ENCODE measurements at regions not wholly inside any gene's neighbourhood (a gene's known extent, or its start where the extent isn't known, plus 50 kb on each side); places are given as distances from the start of the nearest gene placed in this dataset.

- H3K36me3 ChIP-seq (ENCODE audit: low read depth, low read length): no peaks in the 10 kb centered on the region
- CTCF ChIA-PET: no interaction called here
- H3K9me3 ChIP-seq (ENCODE audit: low read length): no peaks in the 10 kb centered on the region
- no peak for TF ChIP-seq EZH2phosphoT487 (IDR thresholded peaks at IDR 0.05; ENCODE audit: borderline replicate concordance, low read length)
- TF ChIP-seq CTCF (conservative IDR thresholded peaks at IDR 0.05; ENCODE audit: low read depth, low read length): no peak
- no peak for TF ChIP-seq EZH2 (IDR thresholded peaks at IDR 0.05; ENCODE audit: low read length, unreplicated experiment)
- DNase-seq (no peak), ATAC-seq (no peak)
- BruUV-seq (replicated peaks): no TSS peak
- POLR2A ChIA-PET (ENCODE audit: unreplicated experiment): no interaction called here
- no peak overlapping the region for H3K4me3 ChIP-seq (ENCODE audit: low read length)
- H3K9ac ChIP-seq (ENCODE audit: low read length): no peak overlapping the region
- H3K27ac ChIP-seq (ENCODE audit: low read length): no peak overlapping the region
- H2AFZ ChIP-seq (ENCODE audit: low read length): no peak overlapping the region
- H3K4me1 ChIP-seq (ENCODE audit: insufficient read depth, low read length): no peaks in the 10 kb centered on the region
- no peaks in the 10 kb centered on the region for H3F3A ChIP-seq (ENCODE audit: low read length, unreplicated experiment)
- no peaks in the 10 kb centered on the region for H3K27me3 ChIP-seq (ENCODE audit: low read length)
- intact Hi-C loops (cut with micrococcal nuclease): no loop called here
- no peaks in the 10 kb centered on the region for H3K9me2 ChIP-seq (replicated peaks; ENCODE audit: low read length)
- no peak overlapping the region for H3K4me2 ChIP-seq (ENCODE audit: low read length)
- no peaks in the 10 kb centered on the region for H3K79me2 ChIP-seq (ENCODE audit: low read length)
- no peaks in the 10 kb centered on the region for H4K20me1 ChIP-seq (ENCODE audit: low read length)
Observed at GRCh38 chrX:95836517-95836916, 848.1 kb upstream of the DIAPH2 start.

GRCh38 chrX:95841863-95842262, 842.8 kb upstream of the DIAPH2 start:
- H2AFZ ChIP-seq (ENCODE audit: low read length): no peak overlapping the region
- no peak overlapping the region for H3K4me3 ChIP-seq (ENCODE audit: low read length)
- no peaks in the 10 kb centered on the region for H3K4me1 ChIP-seq (ENCODE audit: insufficient read depth, low read length)
- no peaks in the 10 kb centered on the region for H3K9me2 ChIP-seq (replicated peaks; ENCODE audit: low read length)
- DNase-seq: no peak
- H3K9ac ChIP-seq (ENCODE audit: low read length): no peak overlapping the region
- intact Hi-C loops (cut with micrococcal nuclease): no loop called here
- no peaks in the 10 kb centered on the region for H3F3A ChIP-seq (ENCODE audit: low read length, unreplicated experiment)
- TF ChIP-seq EZH2phosphoT487 (IDR thresholded peaks at IDR 0.05; ENCODE audit: borderline replicate concordance, low read length): no peak
- TF ChIP-seq CTCF (conservative IDR thresholded peaks at IDR 0.05; ENCODE audit: low read depth, low read length): no peak
- no peak for TF ChIP-seq EZH2 (IDR thresholded peaks at IDR 0.05; ENCODE audit: low read length, unreplicated experiment)
- H3K27me3 ChIP-seq (ENCODE audit: low read length): no peaks in the 10 kb centered on the region
- POLR2A ChIA-PET (ENCODE audit: unreplicated experiment): no interaction called here
- no TSS peak for BruUV-seq (replicated peaks)
- no peak overlapping the region for H3K27ac ChIP-seq (ENCODE audit: low read length)
- H3K79me2 ChIP-seq (ENCODE audit: low read length): no peaks in the 10 kb centered on the region
- no peaks in the 10 kb centered on the region for H3K9me3 ChIP-seq (ENCODE audit: low read length)
- H3K36me3 ChIP-seq (ENCODE audit: low read depth, low read length): no peaks in the 10 kb centered on the region
- H4K20me1 ChIP-seq (ENCODE audit: low read length): no peaks in the 10 kb centered on the region
- ATAC-seq: no peak
- CTCF ChIA-PET: no interaction called here
- H3K4me2 ChIP-seq (ENCODE audit: low read length): no peak overlapping the region

GRCh38 chrX:95860127-95860526, 824.5 kb upstream of the DIAPH2 start:
- H3K27me3 ChIP-seq (ENCODE audit: low read length): no peaks in the 10 kb centered on the region
- no TSS peak for BruUV-seq (replicated peaks)
- DNase-seq (no peak), ATAC-seq (no peak)
- H3K4me1 ChIP-seq (ENCODE audit: insufficient read depth, low read length): no peaks in the 10 kb centered on the region
- no peak overlapping the region for H3K4me2 ChIP-seq (ENCODE audit: low read length)
- ChIA-PET CTCF (no interaction called here), POLR2A (ENCODE audit: unreplicated experiment) (no interaction called here)
- H3K27ac ChIP-seq (ENCODE audit: low read length): no peak overlapping the region
- H3K36me3 ChIP-seq (ENCODE audit: low read depth, low read length): no peaks in the 10 kb centered on the region
- H3K4me3 ChIP-seq (ENCODE audit: low read length): no peak overlapping the region
- TF ChIP-seq EZH2 (IDR thresholded peaks at IDR 0.05; ENCODE audit: low read length, unreplicated experiment): no peak
- no peak for TF ChIP-seq CTCF (conservative IDR thresholded peaks at IDR 0.05; ENCODE audit: low read depth, low read length)
- TF ChIP-seq EZH2phosphoT487 (IDR thresholded peaks at IDR 0.05; ENCODE audit: borderline replicate concordance, low read length): no peak
- no peaks in the 10 kb centered on the region for H3F3A ChIP-seq (ENCODE audit: low read length, unreplicated experiment)
- H3K9me2 ChIP-seq (replicated peaks; ENCODE audit: low read length): no peaks in the 10 kb centered on the region
- H2AFZ ChIP-seq (ENCODE audit: low read length): no peak overlapping the region
- H3K9me3 ChIP-seq (ENCODE audit: low read length): no peaks in the 10 kb centered on the region
- H3K79me2 ChIP-seq (ENCODE audit: low read length): no peaks in the 10 kb centered on the region
- intact Hi-C loops (cut with micrococcal nuclease): no loop called here
- no peak overlapping the region for H3K9ac ChIP-seq (ENCODE audit: low read length)
- no peaks in the 10 kb centered on the region for H4K20me1 ChIP-seq (ENCODE audit: low read length)
